Uterus (tissue), 3 donors: ENCODE measurements at regions not wholly inside any gene's neighbourhood (a gene's known extent, or its start where the extent isn't known, plus 50 kb on each side); places are given as distances from the start of the nearest gene placed in this dataset.

ENCODE experiments used
- DNase-seq, 2 donors: peaks; one replicate each; pipeline ENCODE4 v3.0.0-alpha.2; 2019 to 2020
- H3K27ac ChIP-seq, 2 donors: fragments of 200-600 bp; sonication (generic); 1 replicate in 1 of 2; 2 replicates in 1 of 2; pipeline ENCODE4 v1.5.1; 2016 to 2018
- H3K27me3 ChIP-seq, 2 donors: fragments of 200-600 bp; sonication (generic); one replicate each; pipeline ENCODE4 v1.5.1; 2018 to 2019; ENCODE audit warnings: control low read depth in 1 of 2
- H3K36me3 ChIP-seq, 2 donors: fragments of 200-600 bp; sonication (generic); one replicate each; pipeline ENCODE4 v1.5.1; 2019; ENCODE audit warnings: control low read depth in 1 of 2
- H3K4me1 ChIP-seq, 2 donors: fragments of 200-600 bp; sonication (generic); one replicate each; pipeline ENCODE4 v1.5.1; 2018 to 2019; ENCODE audit warnings: control low read depth in 1 of 2
- H3K4me3 ChIP-seq, 2 donors: fragments of 200-600 bp; sonication (generic); 1 replicate in 1 of 2; 2 replicates in 1 of 2; pipeline ENCODE4 v1.5.1; 2018 to 2019; ENCODE audit warnings: mild to moderate bottlenecking in 1 of 2
- H3K9me3 ChIP-seq, 2 donors: fragments of 200-600 bp; sonication (generic); one replicate each; pipeline ENCODE4 v1.5.1; 2019; ENCODE audit warnings: control low read depth in 1 of 2
- CTCF ChIP-seq, 4 experiments: fragments of 200-600 bp in 2 of 4; fragments of 450-650 bp in 2 of 4; sonication (generic) in 2 of 4; IDR thresholded peaks; one replicate each; pipeline ENCODE4 v1.5.1; 2016 to 2019; ENCODE audit warnings: antibody characterized with exemption in 4 of 4, mild to moderate bottlenecking in 2 of 4, moderate library complexity in 1 of 4
- POLR2A ChIP-seq, 2 donors: fragments of 450-650 bp; IDR thresholded peaks; one replicate each; pipeline ENCODE4 v1.6.1; 2016; ENCODE audit warnings: antibody characterized with exemption in 2 of 2, mild to moderate bottlenecking in 1 of 2, moderate library complexity in 1 of 2
- intact Hi-C: fragments of 100-400 bp; cut with DNase I; formaldehyde crosslinking; loops from one replicate; pipeline ENCODE4 v1.15.1; 2023; ENCODE audit warnings: low total_unique reads
- donor health status: DM: yes; HTN: yes; CAD: no.

GRCh38 chr6:125678601-125679000 lies 70.8 kb upstream of the HEY2 start:
- intact Hi-C loops, result no loop called here
- Histone ChIP-seq H3K9me3 (no peaks in the 10 kb centered on the region), H3K27ac (no peak overlapping the region), H3K4me1 (no peaks in the 10 kb centered on the region), H3K27me3 (no peaks in the 10 kb centered on the region), H3K36me3 (no peaks in the 10 kb centered on the region), H3K4me3 (no peak overlapping the region)
- TF ChIP-seq CTCF (IDR thresholded peaks at IDR 0.05) (no peak), POLR2A (IDR thresholded peaks at IDR 0.05) (no peak)
- no peak for DNase-seq

GRCh38 chr6:125679128-125679527 lies 70.3 kb upstream of the HEY2 start:
- H3K27ac ChIP-seq, result no peak overlapping the region
- intact Hi-C loops, result no loop called here
- H3K4me3 ChIP-seq, result no peak overlapping the region
- H3K27me3 ChIP-seq, result no peaks in the 10 kb centered on the region
- DNase-seq, result no peak
- H3K9me3 ChIP-seq, result no peaks in the 10 kb centered on the region
- H3K4me1 ChIP-seq, result no peaks in the 10 kb centered on the region
- TF ChIP-seq POLR2A (IDR thresholded peaks at IDR 0.05), result no peak
- H3K36me3 ChIP-seq, result no peaks in the 10 kb centered on the region

GRCh38 chr6:125679651-125680050 lies 69.8 kb upstream of the HEY2 start:
- TF ChIP-seq CTCF (IDR thresholded peaks at IDR 0.05), result no peak
- TF ChIP-seq POLR2A (IDR thresholded peaks at IDR 0.05), result no peak
- Histone ChIP-seq H3K36me3 (no peaks in the 10 kb centered on the region), H3K27me3 (no peaks in the 10 kb centered on the region), H3K4me1 (no peaks in the 10 kb centered on the region), H3K27ac (no peak overlapping the region), H3K4me3 (no peak overlapping the region), H3K9me3 (no peaks in the 10 kb centered on the region)
- intact Hi-C loops, result no loop called here
- no peak for DNase-seq

- Histone ChIP-seq H3K4me1 (no peaks in the 10 kb centered on the region), H3K4me3 (no peak overlapping the region), H3K36me3 (no peaks in the 10 kb centered on the region), H3K27me3 (no peaks in the 10 kb centered on the region), H3K27ac (no peak overlapping the region), H3K9me3 (no peaks in the 10 kb centered on the region)
- no peak for TF ChIP-seq CTCF (IDR thresholded peaks at IDR 0.05)
- no peak for TF ChIP-seq POLR2A (IDR thresholded peaks at IDR 0.05)
- DNase-seq, result no peak
- intact Hi-C loops, result no loop called here
These were observed 66.5 kb upstream of the HEY2 start for GRCh38 chr6:125682939-125683338.

- Histone ChIP-seq H3K4me1 (no peaks in the 10 kb centered on the region), H3K27ac (no peak overlapping the region), H3K36me3 (no peaks in the 10 kb centered on the region), H3K27me3 (no peaks in the 10 kb centered on the region), H3K4me3 (no peak overlapping the region), H3K9me3 (no peaks in the 10 kb centered on the region)
- intact Hi-C loops, result no loop called here
- no peak for TF ChIP-seq POLR2A (IDR thresholded peaks at IDR 0.05)
- no peak for TF ChIP-seq CTCF (IDR thresholded peaks at IDR 0.05)
- no peak for DNase-seq
These were observed 61.3 kb upstream of the HEY2 start for GRCh38 chr6:125688138-125688537.

GRCh38 chr6:125693480-125693879 lies 56.0 kb upstream of the HEY2 start:
- no peak for DNase-seq
- H3K4me1 ChIP-seq, result no peaks in the 10 kb centered on the region
- no peaks in the 10 kb centered on the region for H3K36me3 ChIP-seq
- no peaks in the 10 kb centered on the region for H3K27me3 ChIP-seq
- no peak overlapping the region for H3K27ac ChIP-seq
- no peaks in the 10 kb centered on the region for H3K9me3 ChIP-seq
- no peak overlapping the region for H3K4me3 ChIP-seq
- TF ChIP-seq POLR2A (IDR thresholded peaks at IDR 0.05) (no peak), CTCF (IDR thresholded peaks at IDR 0.05) (no peak)
- intact Hi-C loops, result no loop called here
